ENCODE measurements at regions not wholly inside any gene's neighbourhood (a gene's known extent, or its start where the extent isn't known, plus 50 kb on each side); places are given as distances from the start of the nearest gene placed in this dataset.

GRCh38 chr5:142378737-142379634, 54.2 kb upstream of the SPRY4 start:
- H3K4me1 ChIP-seq: no peaks in the 10 kb centered on the region
- H3K36me3 ChIP-seq: no peaks in the 10 kb centered on the region
- no peak overlapping the region for H3K27ac ChIP-seq
- intact Hi-C loops (cut with DNase I): no loop called here
- no peaks in the 10 kb centered on the region for H3K27me3 ChIP-seq
- H3K4me3 ChIP-seq: no peak overlapping the region
- no peaks in the 10 kb centered on the region for H3K9me3 ChIP-seq
- DNase-seq: no peak
- no peak overlapping the region for H3K9ac ChIP-seq (ENCODE audit: low read depth in 2 of 2, low read length in 2 of 2)
- no peak for TF ChIP-seq CTCF (IDR thresholded peaks at IDR 0.05)

DNA sequence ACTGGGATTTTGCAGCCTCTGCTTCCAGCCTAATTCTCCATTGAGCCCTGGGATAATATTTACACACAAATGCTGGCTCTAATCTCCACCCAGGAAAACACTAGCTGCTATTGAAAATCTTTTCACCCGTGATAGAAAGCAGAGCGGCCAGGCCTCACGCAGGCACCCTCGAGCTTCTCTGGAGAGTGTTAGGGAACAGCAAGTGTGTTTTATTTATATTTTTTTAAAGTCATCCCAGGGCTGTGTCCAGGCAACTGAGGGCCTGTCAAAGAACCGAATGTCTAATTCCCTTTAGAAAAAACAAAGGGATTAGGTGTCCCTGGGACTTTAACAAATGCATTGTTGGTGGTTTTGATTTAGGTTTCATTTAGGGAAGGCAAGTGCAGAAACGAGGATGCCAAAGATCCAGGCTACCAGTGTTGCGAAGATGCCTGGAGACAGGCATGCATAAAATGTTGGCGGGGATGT, 51.2 kb upstream of the SPRY4 start:
- H3K27ac ChIP-seq: no peak overlapping the region
- intact Hi-C loops (cut with DNase I): no loop called here

More for the DNA sequence above, 51.2 kb upstream of the SPRY4 start:
- H3K4me3 ChIP-seq: no peak overlapping the region
- no peak for DNase-seq
- H3K36me3 ChIP-seq: no peaks in the 10 kb centered on the region
- H3K9ac ChIP-seq (ENCODE audit: low read depth in 2 of 2, low read length in 2 of 2): no peak overlapping the region
- no peaks in the 10 kb centered on the region for H3K9me3 ChIP-seq
- TF ChIP-seq CTCF (IDR thresholded peaks at IDR 0.05): no peak
- H3K27me3 ChIP-seq: no peaks in the 10 kb centered on the region
- no peaks in the 10 kb centered on the region for H3K4me1 ChIP-seq

All from colonic mucosa (tissue), 4 donors.